Skin of body (tissue), 1 donor: ENCODE measurements at regions not wholly inside any gene's neighbourhood (a gene's known extent, or its start where the extent isn't known, plus 50 kb on each side); places are given as distances from the start of the nearest gene placed in this dataset.
"Not testable (repeated sequence)": the region's sequence is repeated elsewhere in the genome, so short reads cannot be mapped to it uniquely, and the experiment has no call there.

Source experiments
- DNase-seq: peaks from one replicate; lab custom pipeline; 2025; lab: John Stamatoyannopoulos, UW

- DNase-seq, result no peak
These were observed 146.2 kb downstream of the NFKBIZ start for GRCh38 chr3:101995371-101996046.

DNA sequence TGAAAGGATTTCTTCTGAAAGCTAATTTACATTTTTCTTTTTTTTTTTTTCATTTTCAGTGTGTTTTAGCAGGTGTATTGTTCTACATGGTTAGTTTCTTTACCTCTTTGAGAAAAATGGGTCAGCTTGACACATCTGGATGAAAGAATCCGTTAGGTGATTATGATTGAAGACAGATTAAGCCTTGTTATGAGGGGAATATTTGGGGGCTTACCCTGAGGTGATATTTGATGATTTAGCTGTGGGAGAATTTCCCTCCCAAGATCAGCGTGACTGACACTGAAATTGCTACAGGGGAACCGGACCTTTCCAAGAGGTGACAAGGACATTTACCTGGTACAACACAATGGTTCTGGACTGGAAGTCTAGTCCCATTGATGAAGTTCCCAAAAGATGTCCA is 147.5 kb downstream of the NFKBIZ start:
- no peak for DNase-seq

- DNase-seq, result no peak
These were observed 149.1 kb downstream of the NFKBIZ start for GRCh38 chr3:101998256-101998926.

GRCh38 chr3:101999177-101999779 is 150.0 kb downstream of the NFKBIZ start:
- no peak for DNase-seq

DNA sequence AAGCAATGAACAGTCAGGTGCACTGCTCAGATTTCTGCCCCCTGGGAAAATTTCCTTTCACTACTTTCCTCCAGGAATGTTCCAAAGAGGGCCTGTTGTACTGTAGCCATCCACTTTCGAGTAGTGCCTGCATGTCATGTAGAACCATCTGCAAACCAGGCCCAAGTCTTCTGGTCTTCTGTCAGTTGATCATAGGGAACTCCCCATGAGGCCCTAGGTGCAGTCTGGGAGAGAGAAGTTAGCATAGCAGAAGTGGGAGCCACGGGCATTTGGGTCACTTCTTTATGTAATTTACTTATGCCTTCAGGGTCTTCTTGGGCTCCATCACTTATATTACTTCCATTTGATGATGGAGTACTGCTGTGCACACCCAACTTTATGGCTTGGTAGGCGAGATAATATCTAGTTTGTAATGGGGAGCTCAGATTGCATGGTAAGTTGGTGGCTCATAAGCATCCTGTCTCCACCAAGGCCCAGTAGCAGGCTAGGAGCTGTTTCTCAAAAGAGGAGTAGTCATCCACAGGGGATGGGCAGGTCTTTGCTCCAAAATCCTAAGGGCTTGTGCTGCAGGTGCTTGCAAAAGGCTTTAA is 151.4 kb downstream of the NFKBIZ start:
- DNase-seq, result no peak

- DNase-seq, result no peak
These were observed 152.7 kb downstream of the NFKBIZ start for GRCh38 chr3:102002056-102002455.

DNA sequence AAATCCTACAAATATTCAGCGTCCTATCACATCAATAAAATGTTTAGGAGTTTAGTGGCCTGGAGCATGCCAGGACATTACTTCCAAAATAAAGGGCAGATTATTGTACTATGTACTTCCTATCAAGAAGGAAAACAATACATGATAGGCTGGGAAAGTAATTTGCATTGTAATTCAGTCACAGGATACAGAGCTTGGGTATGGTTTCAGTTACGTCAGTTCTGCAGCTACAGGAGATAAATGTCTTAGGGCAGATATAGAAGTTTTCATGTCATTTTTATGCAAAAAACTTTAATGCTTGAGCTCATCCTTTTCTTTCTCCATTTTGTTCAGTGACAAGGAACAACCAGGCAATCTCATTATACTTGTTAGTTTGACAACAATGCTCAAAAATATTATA is 155.2 kb downstream of the NFKBIZ start:
- DNase-seq, result no peak

GRCh38 chr3:102005551-102005950 is 156.2 kb downstream of the NFKBIZ start:
- DNase-seq, result no peak

GRCh38 chr3:102006812-102007485 is 157.6 kb downstream of the NFKBIZ start:
- DNase-seq, result no peak

DNA sequence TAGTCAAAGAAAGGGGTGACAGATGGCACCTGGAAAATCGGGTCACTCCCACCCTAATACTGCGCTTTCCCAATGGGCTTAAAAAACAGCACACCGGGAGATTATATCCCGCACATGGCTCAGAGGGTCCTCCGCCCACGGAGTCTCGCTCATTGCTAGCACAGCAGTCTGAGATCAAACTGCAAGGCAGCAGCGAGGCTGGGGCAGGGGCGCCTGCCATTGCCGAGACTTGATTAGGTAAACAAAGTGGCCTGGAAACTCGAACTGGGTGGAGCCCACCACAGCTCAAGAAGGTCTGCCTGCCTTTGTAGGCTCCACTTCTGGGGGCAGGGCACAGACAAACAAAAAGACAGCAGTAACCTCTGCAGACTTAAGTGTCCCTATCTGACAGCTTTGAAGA is 159.1 kb downstream of the NFKBIZ start:
- DNase-seq, result not testable (repeated sequence)

DNA sequence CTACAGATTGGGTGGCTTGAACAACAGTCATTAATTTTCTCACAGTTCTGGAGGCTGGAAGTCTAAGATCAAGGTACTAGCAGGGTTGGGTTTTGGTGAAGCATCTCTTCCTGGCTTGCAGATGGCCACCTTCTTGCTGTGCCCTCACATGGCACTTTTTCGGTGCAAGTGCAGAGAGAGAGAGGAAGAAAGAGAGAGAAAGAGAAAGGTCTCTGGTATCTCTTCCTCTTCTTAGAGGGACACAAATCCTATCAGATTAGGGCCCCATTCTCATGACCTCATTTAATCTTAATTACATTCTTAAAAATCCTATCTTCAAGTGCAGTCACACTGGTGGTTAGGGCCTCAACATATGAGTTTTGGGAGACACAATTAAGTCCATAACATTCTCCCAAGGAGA is 167.1 kb downstream of the NFKBIZ start:
- DNase-seq, result no peak

DNA sequence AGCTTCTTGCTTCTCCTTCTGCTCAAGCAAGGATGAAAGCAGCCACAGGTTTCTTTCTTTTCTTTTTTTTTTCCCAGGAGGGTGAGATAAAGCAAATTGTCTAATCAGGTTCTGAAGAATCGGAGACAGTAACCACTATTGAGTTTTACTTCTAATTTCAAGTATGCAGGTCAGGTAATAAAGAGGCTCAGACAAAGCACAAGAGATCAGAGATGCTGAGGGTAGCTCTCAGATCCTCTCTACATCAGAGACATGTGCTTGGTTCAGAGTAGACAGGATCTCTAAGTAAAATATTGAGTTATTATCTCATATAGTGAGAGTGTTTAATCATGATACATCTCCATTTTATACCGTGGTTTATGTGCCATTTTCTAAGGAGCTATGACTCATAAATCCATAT is 168.5 kb downstream of the NFKBIZ start:
- no peak for DNase-seq

DNA sequence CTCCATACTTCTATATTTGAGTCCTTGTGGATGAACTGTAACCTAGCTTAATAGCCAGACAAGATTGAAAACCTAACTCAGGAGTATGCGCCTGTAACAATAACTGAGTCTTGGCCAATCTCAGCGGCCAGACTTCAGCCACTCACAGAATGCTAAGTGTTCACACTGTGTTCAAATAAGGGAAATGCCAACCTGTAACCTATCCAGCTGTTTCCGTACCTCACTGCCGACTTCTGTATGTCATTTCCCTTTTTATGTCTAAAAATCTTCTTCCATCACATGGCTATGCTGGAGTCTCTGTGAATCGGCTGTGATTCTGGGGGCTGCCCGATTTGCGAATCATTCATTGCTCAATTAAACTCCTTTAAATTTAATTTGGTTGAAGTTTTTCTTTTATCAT is 169.2 kb downstream of the NFKBIZ start:
- DNase-seq, result no peak

DNA sequence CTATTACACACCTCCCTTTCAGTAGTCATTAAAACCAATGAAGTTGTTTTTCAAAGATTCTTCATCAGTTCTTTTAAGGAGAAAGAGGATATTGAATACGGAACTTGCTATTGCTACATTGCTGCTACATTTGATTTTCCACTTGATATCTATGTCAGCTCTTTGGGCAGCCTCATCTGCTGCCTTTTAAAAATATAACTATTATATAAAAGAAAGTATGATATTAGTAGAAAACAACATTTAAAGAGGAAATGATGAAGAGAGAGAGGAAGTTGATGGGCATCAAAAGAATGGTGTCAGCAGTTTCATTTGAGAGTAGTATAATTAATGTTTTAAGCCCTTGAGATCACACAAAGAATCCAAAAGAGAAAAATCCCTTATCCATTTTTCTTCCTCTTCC is 171.4 kb downstream of the NFKBIZ start:
- DNase-seq, result no peak

DNA sequence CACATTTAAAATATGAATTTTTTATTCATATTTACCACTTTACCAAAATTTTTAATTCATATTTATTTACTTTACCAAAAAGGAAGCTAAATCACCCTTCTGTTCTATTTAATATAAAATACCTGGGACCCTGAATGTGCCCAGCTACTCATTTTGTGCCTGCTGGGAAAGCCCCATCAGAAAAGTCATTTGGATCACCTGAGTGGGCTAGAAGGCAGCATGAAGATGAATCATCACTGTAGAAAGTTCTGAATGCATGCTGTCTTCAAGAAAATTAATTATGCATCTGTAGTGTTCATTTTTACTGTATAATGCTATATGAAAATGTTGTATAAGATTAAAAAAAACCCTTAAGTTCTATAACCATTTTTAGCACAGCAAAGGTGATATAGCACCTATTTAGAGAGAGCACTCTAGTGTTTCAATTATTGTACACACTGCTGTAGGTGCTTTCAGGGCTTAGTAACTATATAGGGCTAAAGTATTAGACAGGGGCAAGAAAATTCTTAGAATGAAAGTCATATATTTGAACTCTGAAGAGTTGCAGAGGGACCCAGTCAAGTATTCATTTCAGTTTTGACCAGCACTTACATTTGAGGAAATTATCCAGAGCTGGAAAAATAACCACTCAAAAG is 175.1 kb downstream of the NFKBIZ start:
- DNase-seq, result no peak

GRCh38 chr3:102025606-102026270 is 176.4 kb downstream of the NFKBIZ start:
- no peak for DNase-seq

- DNase-seq, result no peak
These were observed 177.3 kb downstream of the NFKBIZ start for GRCh38 chr3:102026656-102027055.

- DNase-seq, result no peak
These were observed 181.3 kb downstream of the NFKBIZ start for GRCh38 chr3:102030661-102031060.

DNA sequence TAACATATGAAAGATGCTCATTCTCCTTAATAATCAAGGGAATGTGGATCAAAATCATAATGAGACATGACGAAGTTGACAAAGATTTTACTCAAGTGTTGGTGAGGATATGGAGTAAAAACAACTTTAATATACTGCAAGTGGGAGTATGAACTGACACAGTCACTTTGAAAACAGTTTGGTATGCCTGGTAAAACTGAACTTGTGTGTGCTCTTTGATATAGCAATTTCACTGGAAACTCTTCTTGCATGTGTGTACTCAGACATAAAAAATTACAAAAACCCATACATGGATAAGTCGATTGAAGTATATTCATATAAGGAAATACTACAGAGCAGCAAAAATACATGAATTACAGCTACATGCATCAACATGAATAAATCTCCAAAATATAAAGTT is 182.5 kb downstream of the NFKBIZ start:
- DNase-seq, result no peak

GRCh38 chr3:102032491-102033383 is 183.4 kb downstream of the NFKBIZ start:
- DNase-seq, result no peak
